Hepatocyte (in vitro differentiated cells): ENCODE measurements at regions not wholly inside any gene's neighbourhood (a gene's known extent, or its start where the extent isn't known, plus 50 kb on each side); places are given as distances from the start of the nearest gene placed in this dataset.

Source experiments
- DNase-seq: peaks from one replicate; pipeline ENCODE4 v3.0.0-alpha.2; 2016; ENCODE audit warnings: low spot score
- H2AFZ ChIP-seq: fragments of 200-600 bp; sonication (generic); 2 replicates; pipeline ENCODE4 v1.6.0; 2016; ENCODE audit warnings: antibody characterized with exemption, mild to moderate bottlenecking
- H3K27ac ChIP-seq: fragments of 200-600 bp; sonication (generic); 2 replicates; pipeline ENCODE4 v1.5.1; 2016; ENCODE audit warnings: mild to moderate bottlenecking
- H3K27me3 ChIP-seq: fragments of 200-600 bp; sonication (generic); 2 replicates; pipeline ENCODE4 v1.6.1; 2016
- H3K36me3 ChIP-seq: fragments of 200-600 bp; sonication (generic); replicated peaks from 2 replicates; pipeline ENCODE4 v1.5.1; 2016; ENCODE audit warnings: low read depth; ENCODE audit not compliant: insufficient read depth
- H3K4me1 ChIP-seq: fragments of 200-600 bp; sonication (generic); 2 replicates; pipeline ENCODE4 v1.5.1; 2016; ENCODE audit warnings: mild to moderate bottlenecking, moderate library complexity; ENCODE audit not compliant: insufficient read depth
- H3K4me2 ChIP-seq: fragments of 200-600 bp; sonication (generic); 2 replicates; pipeline ENCODE4 v1.6.0; 2016
- H3K4me3 ChIP-seq: fragments of 200-600 bp; sonication (generic); 2 replicates; pipeline ENCODE4 v1.5.1; 2016; ENCODE audit warnings: mild to moderate bottlenecking
- H3K79me2 ChIP-seq: fragments of 200-600 bp; sonication (generic); 2 replicates; pipeline ENCODE4 v1.6.0; 2017; ENCODE audit warnings: mild to moderate bottlenecking
- H3K9me2 ChIP-seq: fragments of 200-600 bp; sonication (generic); replicated peaks from 2 replicates; pipeline ENCODE4 v1.6.0; 2017; ENCODE audit warnings: mild to moderate bottlenecking; ENCODE audit not compliant: insufficient read depth
- H3K9me3 ChIP-seq: fragments of 200-600 bp; sonication (generic); 2 replicates; pipeline ENCODE4 v1.5.1; 2016; ENCODE audit warnings: low read depth, mild to moderate bottlenecking
- H4K20me1 ChIP-seq: fragments of 200-600 bp; sonication (generic); 2 replicates; pipeline ENCODE4 v1.6.0; 2016; ENCODE audit warnings: mild to moderate bottlenecking; ENCODE audit not compliant: insufficient read depth, poor library complexity, severe bottlenecking
- EZH2 ChIP-seq: fragments of 200-600 bp; sonication (generic); IDR thresholded peaks from 2 replicates; pipeline ENCODE4 v1.6.1; 2016; ENCODE audit warnings: antibody characterized with exemption, mild to moderate bottlenecking, borderline replicate concordance
- EZH2phosphoT487 ChIP-seq: fragments of 200-600 bp; sonication (generic); IDR thresholded peaks from one replicate; pipeline ENCODE4 v1.6.1; 2018; ENCODE audit warnings: antibody characterized with exemption, mild to moderate bottlenecking, low read depth, moderate library complexity; ENCODE audit not compliant: unreplicated experiment, severe bottlenecking
- WGBS: methylation state at CpG from one replicate; pipeline ENCODE4 v1.1.6; 2016; ENCODE audit warnings: low lambda C conversion rate; ENCODE audit errors: missing lambda C conversion rate; 5-methylcytosine and 5-hydroxymethylcytosine counted together
- TF ChIP-seq, protein P1 (sequence below): fragments of 200-600 bp; sonication (generic); IDR thresholded peaks from 2 replicates; pipeline ENCODE4 v1.5.1; 2016; ENCODE audit warnings: antibody characterized with exemption, mild to moderate bottlenecking; ENCODE audit not compliant: poor library complexity

- Histone ChIP-seq H4K20me1 (no peaks in the 10 kb centered on the region), H3K4me1 (no peaks in the 10 kb centered on the region), H3K4me3 (no peak overlapping the region), H3K79me2 (no peaks in the 10 kb centered on the region), H2AFZ (no peak overlapping the region), H3K36me3 (no peaks in the 10 kb centered on the region), H3K27me3 (no peaks in the 10 kb centered on the region), H3K9me2 (no peaks in the 10 kb centered on the region), H3K9me3 (no peaks in the 10 kb centered on the region), H3K27ac (no peak overlapping the region), H3K4me2 (no peak overlapping the region)
- WGBS = 71% methylated on average over 3 of the region's 4 CpGs
- no peak for DNase-seq
- TF ChIP-seq EZH2phosphoT487 (no peak), EZH2 (no peak)
- TF ChIP-seq, protein P1, sequence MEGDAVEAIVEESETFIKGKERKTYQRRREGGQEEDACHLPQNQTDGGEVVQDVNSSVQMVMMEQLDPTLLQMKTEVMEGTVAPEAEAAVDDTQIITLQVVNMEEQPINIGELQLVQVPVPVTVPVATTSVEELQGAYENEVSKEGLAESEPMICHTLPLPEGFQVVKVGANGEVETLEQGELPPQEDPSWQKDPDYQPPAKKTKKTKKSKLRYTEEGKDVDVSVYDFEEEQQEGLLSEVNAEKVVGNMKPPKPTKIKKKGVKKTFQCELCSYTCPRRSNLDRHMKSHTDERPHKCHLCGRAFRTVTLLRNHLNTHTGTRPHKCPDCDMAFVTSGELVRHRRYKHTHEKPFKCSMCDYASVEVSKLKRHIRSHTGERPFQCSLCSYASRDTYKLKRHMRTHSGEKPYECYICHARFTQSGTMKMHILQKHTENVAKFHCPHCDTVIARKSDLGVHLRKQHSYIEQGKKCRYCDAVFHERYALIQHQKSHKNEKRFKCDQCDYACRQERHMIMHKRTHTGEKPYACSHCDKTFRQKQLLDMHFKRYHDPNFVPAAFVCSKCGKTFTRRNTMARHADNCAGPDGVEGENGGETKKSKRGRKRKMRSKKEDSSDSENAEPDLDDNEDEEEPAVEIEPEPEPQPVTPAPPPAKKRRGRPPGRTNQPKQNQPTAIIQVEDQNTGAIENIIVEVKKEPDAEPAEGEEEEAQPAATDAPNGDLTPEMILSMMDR = no peak
These were observed 202.5 kb downstream of the TTLL7 start for GRCh38 chr1:83796409-83796808.

GRCh38 chr1:83794384-83794783 is 204.5 kb downstream of the TTLL7 start:
- 91% methylated on average over 2 of the region's 2 CpGs for WGBS
- no peaks in the 10 kb centered on the region for H3K9me3 ChIP-seq
- no peak overlapping the region for H3K4me3 ChIP-seq
- H3K4me1 ChIP-seq = no peaks in the 10 kb centered on the region
- H2AFZ ChIP-seq = no peak overlapping the region
- TF ChIP-seq EZH2 = no peak
- no peak for TF ChIP-seq EZH2phosphoT487
- TF ChIP-seq, protein P1 = no peak
- no peak for DNase-seq
- H3K27ac ChIP-seq = no peak overlapping the region
- no peak overlapping the region for H3K4me2 ChIP-seq
- H4K20me1 ChIP-seq = no peaks in the 10 kb centered on the region
- H3K79me2 ChIP-seq = no peaks in the 10 kb centered on the region
- H3K36me3 ChIP-seq = no peaks in the 10 kb centered on the region
- H3K9me2 ChIP-seq = no peaks in the 10 kb centered on the region
- no peaks in the 10 kb centered on the region for H3K27me3 ChIP-seq

GRCh38 chr1:83791821-83792437 is 207.0 kb downstream of the TTLL7 start:
- TF ChIP-seq EZH2 (no peak), EZH2phosphoT487 (no peak)
- TF ChIP-seq, protein P1 = no peak
- Histone ChIP-seq H3K27ac (no peak overlapping the region), H3K4me1 (no peaks in the 10 kb centered on the region), H3K4me2 (no peak overlapping the region), H3K79me2 (no peaks in the 10 kb centered on the region), H3K9me2 (no peaks in the 10 kb centered on the region), H4K20me1 (no peaks in the 10 kb centered on the region), H3K36me3 (no peaks in the 10 kb centered on the region), H3K4me3 (no peak overlapping the region), H3K9me3 (no peaks in the 10 kb centered on the region), H3K27me3 (no peaks in the 10 kb centered on the region), H2AFZ (no peak overlapping the region)
- DNase-seq = no peak
- 85% methylated on average over 3 of the region's 3 CpGs for WGBS
